Spleen (tissue), 11 donors: ENCODE measurements at regions not wholly inside any gene's neighbourhood (a gene's known extent, or its start where the extent isn't known, plus 50 kb on each side); places are given as distances from the start of the nearest gene placed in this dataset.

ENCODE experiments used
- DNase-seq: peaks from one replicate; pipeline ENCODE4 v3.0.0-alpha.2; 2020
- H3K27ac ChIP-seq, 8 donors: fragments of 200-600 bp; sonication (generic) in 7 of 8; 1 replicate in 4 of 8; 2 replicates in 4 of 8; pipeline versions ENCODE4 v1.5.0 to v1.8.0; 2016 to 2021; ENCODE audit warnings: inconsistent platforms in 4 of 8, mild to moderate bottlenecking in 4 of 8, moderate library complexity in 1 of 8
- H3K27me3 ChIP-seq, 7 donors: fragments of 200-600 bp; sonication (generic) in 6 of 7; replicated peaks in 1 of 7; 1 replicate in 4 of 7; 2 replicates in 3 of 7; pipeline versions ENCODE4 v1.5.0 to v1.8.0; 2016 to 2021; ENCODE audit warnings: inconsistent platforms in 3 of 7, mild to moderate bottlenecking in 1 of 7
- H3K36me3 ChIP-seq, 6 donors: fragments of 200-600 bp; sonication (generic) in 5 of 6; 1 replicate in 4 of 6; 2 replicates in 2 of 6; pipeline versions ENCODE4 v1.5.0 to v1.8.0; 2016 to 2021; ENCODE audit warnings: inconsistent platforms in 2 of 6
- H3K4me1 ChIP-seq, 6 donors: fragments of 200-600 bp; sonication (generic) in 5 of 6; 1 replicate in 3 of 6; 2 replicates in 3 of 6; pipeline versions ENCODE4 v1.5.0 to v1.8.0; 2016 to 2021; ENCODE audit warnings: inconsistent platforms in 3 of 6
- H3K4me3 ChIP-seq, 8 donors: fragments of 200-600 bp; sonication (generic) in 7 of 8; 1 replicate in 4 of 8; 2 replicates in 4 of 8; pipeline versions ENCODE4 v1.5.0 to v1.8.0; 2016 to 2021; ENCODE audit warnings: inconsistent platforms in 4 of 8, mild to moderate bottlenecking in 4 of 8, moderate library complexity in 2 of 8
- H3K9me3 ChIP-seq, 8 donors: fragments of 200-600 bp; sonication (generic) in 7 of 8; 1 replicate in 4 of 8; 2 replicates in 4 of 8; pipeline versions ENCODE4 v1.5.0 to v1.8.0; 2016 to 2021; ENCODE audit warnings: inconsistent platforms in 4 of 8
- POLR2A ChIP-seq, 3 donors: fragments of 450-650 bp; IDR thresholded peaks; one replicate each; pipeline ENCODE4 v1.5.1; 2017; ENCODE audit warnings: antibody characterized with exemption in 3 of 3, mild to moderate bottlenecking in 1 of 3
- POLR2AphosphoS5 ChIP-seq, 3 donors: sonication (generic); formaldehyde crosslinking; IDR thresholded peaks; one replicate each; pipeline ENCODE4 v1.5.1; 2017; ENCODE audit warnings: antibody characterized with exemption in 3 of 3
- WGBS, 5 donors: extraction: QIAGEN DNeasy Blood & Tissue Kit in 3 of 5; methylation state at CpG; one replicate each; pipeline versions ENCODE4 v1.1.5 to v1.1.7; 2013 to 2018; 5-methylcytosine and 5-hydroxymethylcytosine counted together
- intact Hi-C: fragments of 100-400 bp; cut with DNase I; formaldehyde crosslinking; loops from one replicate; pipeline ENCODE4 v1.15.0; 2023; ENCODE audit warnings: low total_unique reads
- TF ChIP-seq, protein P1 (sequence below), 11 experiments: fragments of 200-600 bp in 7 of 11; fragments of 450-650 bp in 4 of 11; sonication (generic) in 4 of 11; IDR thresholded peaks in 8 of 11; conservative IDR thresholded peaks in 3 of 11; 1 replicate in 7 of 11; 2 replicates in 4 of 11; pipeline versions ENCODE4 v1.4.0 to v1.8.0; 2016 to 2021; ENCODE audit warnings: antibody characterized with exemption in 11 of 11, inconsistent platforms in 4 of 11, mild to moderate bottlenecking in 1 of 11
- donor health status: healthy with polysubstance abuse.
- donor health status: DM: no; HTN: no; CAD: no; lungs with moderate emphysema.
- donor health status: DM: no; HTN: no; CAD: no.
- donor health status: Bipolar disorder and iron deficiency.
- donor health status: healthy.
- donor health status: DM: no; HTN: no; CAD: no.
- donor health status: DM: yes; HTN: yes; CAD: no.

DNA sequence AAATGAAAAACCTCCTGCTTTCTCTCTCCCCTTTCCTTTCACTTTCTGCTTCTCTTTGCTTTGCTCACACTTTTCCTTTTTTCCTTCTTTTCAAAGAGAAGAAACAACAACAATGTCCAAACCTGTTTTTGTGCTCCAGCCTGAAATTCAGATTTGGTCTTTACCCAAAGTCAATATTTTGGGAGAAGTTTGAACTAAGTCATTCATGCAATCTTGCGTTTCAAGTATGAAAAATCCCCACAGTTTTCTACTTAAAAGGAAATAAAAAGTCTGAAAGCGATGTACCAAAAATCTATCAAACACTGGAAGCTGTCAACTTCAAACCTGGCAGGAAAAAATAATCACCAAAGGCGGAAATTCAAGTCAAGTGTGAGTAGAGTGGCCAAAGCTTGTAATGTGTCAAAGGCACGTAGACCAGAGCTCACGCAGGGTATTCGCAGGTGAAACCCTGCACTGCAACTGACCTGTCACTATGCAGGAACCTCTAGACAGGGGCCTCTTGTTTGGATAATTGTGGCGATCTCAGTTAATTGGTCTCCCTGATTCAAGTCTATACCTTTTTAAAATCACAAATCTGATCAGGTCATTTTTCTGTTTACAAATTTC, 118.8 kb upstream of the GALNT15 start:
- intact Hi-C loops = no loop called here
- no peaks in the 10 kb centered on the region for H3K9me3 ChIP-seq
- peak overlapping the region in 6 of 8 donors; percentile 24 to 68 (median 48) for H3K27ac ChIP-seq
- TF ChIP-seq, protein P1, sequence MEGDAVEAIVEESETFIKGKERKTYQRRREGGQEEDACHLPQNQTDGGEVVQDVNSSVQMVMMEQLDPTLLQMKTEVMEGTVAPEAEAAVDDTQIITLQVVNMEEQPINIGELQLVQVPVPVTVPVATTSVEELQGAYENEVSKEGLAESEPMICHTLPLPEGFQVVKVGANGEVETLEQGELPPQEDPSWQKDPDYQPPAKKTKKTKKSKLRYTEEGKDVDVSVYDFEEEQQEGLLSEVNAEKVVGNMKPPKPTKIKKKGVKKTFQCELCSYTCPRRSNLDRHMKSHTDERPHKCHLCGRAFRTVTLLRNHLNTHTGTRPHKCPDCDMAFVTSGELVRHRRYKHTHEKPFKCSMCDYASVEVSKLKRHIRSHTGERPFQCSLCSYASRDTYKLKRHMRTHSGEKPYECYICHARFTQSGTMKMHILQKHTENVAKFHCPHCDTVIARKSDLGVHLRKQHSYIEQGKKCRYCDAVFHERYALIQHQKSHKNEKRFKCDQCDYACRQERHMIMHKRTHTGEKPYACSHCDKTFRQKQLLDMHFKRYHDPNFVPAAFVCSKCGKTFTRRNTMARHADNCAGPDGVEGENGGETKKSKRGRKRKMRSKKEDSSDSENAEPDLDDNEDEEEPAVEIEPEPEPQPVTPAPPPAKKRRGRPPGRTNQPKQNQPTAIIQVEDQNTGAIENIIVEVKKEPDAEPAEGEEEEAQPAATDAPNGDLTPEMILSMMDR (IDR thresholded peaks at IDR 0.05 in 8 of 11, conservative IDR thresholded peaks at IDR 0.05 in 3 of 11) = no peak
- TF ChIP-seq POLR2AphosphoS5 (IDR thresholded peaks at IDR 0.05) (no peak), POLR2A (IDR thresholded peaks at IDR 0.05) (no peak)
- no peak for DNase-seq
- 48 to 62% (median 49%) methylated on average over 7 of the region's 7 CpGs for WGBS, 5 donors
- no peaks in the 10 kb centered on the region for H3K27me3 ChIP-seq
- no peak overlapping the region for H3K4me3 ChIP-seq
- H3K4me1 ChIP-seq = peaks cover 0 to 35% (median 20%) of the 10 kb centered on the region in 6 donors
- H3K36me3 ChIP-seq = no peaks in the 10 kb centered on the region

DNA sequence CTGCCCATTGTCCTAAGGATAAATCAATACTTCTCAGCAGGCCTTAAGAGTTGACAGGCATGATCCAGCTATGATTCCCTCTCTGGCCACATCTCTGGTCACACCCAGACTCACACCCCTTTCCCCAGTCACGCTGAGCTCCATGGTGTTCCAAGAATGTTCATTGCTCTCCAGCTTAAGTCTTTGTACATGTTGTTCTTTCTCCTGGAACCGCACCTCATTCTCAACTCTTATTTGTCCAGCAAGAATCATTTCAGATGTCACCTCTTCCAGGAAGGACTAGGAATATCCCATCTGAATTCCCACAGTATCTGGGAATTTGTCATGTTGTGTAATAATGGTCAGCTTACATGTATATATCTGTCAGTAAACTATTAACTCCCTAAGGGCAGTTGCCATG, 118.3 kb upstream of the GALNT15 start:
- intact Hi-C loops = no loop called here

DNA sequence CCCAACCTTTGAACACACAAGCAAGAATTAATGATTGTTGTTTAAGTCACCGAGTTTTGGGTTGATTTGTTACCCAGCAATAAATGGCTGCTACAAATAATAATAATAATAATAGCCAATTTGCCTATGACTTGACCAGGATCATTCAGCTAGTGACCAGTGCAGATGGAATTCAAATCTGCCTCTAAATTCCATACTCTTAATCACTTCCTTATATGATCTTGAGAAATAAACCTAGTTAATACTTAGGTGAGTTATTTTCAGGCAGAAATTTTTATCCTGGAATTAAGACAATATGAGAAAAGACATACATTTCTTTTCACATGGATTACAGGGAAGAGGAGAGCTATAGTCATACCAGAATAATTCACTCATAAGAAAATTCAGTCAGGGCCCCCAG, 116.0 kb upstream of the GALNT15 start:
- H3K27ac ChIP-seq = no peak overlapping the region
- no peaks in the 10 kb centered on the region for H3K27me3 ChIP-seq
- peaks cover 0 to 25% (median 8%) of the 10 kb centered on the region in 6 donors for H3K4me1 ChIP-seq
- intact Hi-C loops = no loop called here
- H3K9me3 ChIP-seq = no peaks in the 10 kb centered on the region
- TF ChIP-seq, protein P1 (IDR thresholded peaks at IDR 0.05 in 8 of 11, conservative IDR thresholded peaks at IDR 0.05 in 3 of 11) = no peak
- TF ChIP-seq POLR2A (IDR thresholded peaks at IDR 0.05) (no peak), POLR2AphosphoS5 (IDR thresholded peaks at IDR 0.05) (no peak)
- DNase-seq = no peak
- no peaks in the 10 kb centered on the region for H3K36me3 ChIP-seq
- WGBS, 5 donors = 80 to 97% (median 83%) methylated on average over 1 of the region's 1 CpG
- no peak overlapping the region for H3K4me3 ChIP-seq

More for the DNA sequence above, 118.3 kb upstream of the GALNT15 start:
- Histone ChIP-seq H3K4me3 (no peak overlapping the region), H3K4me1 (peaks cover 0 to 34% (median 17%) of the 10 kb centered on the region in 6 donors), H3K27ac (peak overlapping the region in 6 of 8 donors; percentile 24 to 68 (median 48)), H3K27me3 (no peaks in the 10 kb centered on the region), H3K36me3 (no peaks in the 10 kb centered on the region), H3K9me3 (no peaks in the 10 kb centered on the region)
- TF ChIP-seq POLR2AphosphoS5 (IDR thresholded peaks at IDR 0.05) (no peak), POLR2A (IDR thresholded peaks at IDR 0.05) (no peak)
- TF ChIP-seq, protein P1 (IDR thresholded peaks at IDR 0.05 in 8 of 11, conservative IDR thresholded peaks at IDR 0.05 in 3 of 11) = no peak
- no peak for DNase-seq
- 85 to 94% (median 91%) methylated on average over 2 of the region's 2 CpGs for WGBS, 5 donors

DNA sequence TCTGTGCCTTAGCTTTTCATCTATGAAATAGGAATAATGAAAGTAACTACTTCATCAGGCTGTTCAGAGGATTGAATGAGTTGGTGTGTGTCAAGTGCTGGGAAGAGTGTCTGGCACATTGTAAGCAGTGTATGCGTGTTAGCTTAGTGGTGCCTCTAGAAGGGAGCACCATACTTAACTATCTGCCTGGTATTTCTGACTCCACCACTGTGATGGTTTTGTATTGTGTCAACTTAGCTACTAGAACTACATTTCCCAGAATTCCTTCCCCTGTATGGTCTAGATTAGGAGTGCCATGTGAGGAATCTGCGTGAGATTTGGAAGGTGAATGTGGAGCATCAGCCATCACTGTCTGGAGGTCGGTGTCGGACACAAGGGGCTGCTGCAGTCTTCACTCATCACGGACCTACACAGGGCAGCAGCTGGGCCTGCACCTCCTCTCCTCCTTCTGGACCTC, 115.4 kb upstream of the GALNT15 start:
- Histone ChIP-seq H3K27ac (peak overlapping the region in 4 of 8 donors; percentile 50 to 66 (median 59)), H3K36me3 (no peaks in the 10 kb centered on the region), H3K9me3 (no peaks in the 10 kb centered on the region), H3K27me3 (no peaks in the 10 kb centered on the region), H3K4me1 (peaks cover 0 to 26% (median 8%) of the 10 kb centered on the region in 6 donors), H3K4me3 (no peak overlapping the region)
- TF ChIP-seq, protein P1 (IDR thresholded peaks at IDR 0.05 in 8 of 11, conservative IDR thresholded peaks at IDR 0.05 in 3 of 11) = no peak
- TF ChIP-seq POLR2A (IDR thresholded peaks at IDR 0.05) (no peak), POLR2AphosphoS5 (IDR thresholded peaks at IDR 0.05) (no peak)
- WGBS, 5 donors = 90 to 97% (median 94%) methylated on average over 3 to 5 of the region's 5 CpGs
- intact Hi-C loops = no loop called here
- DNase-seq = no peak
